Keratinocyte (primary cell): ENCODE measurements at regions not wholly inside any gene's neighbourhood (a gene's known extent, or its start where the extent isn't known, plus 50 kb on each side); places are given as distances from the start of the nearest gene placed in this dataset.

Source experiments
- DNase-seq: peaks from one replicate; pipeline ENCODE4 v3.0.0-alpha.2; 2011; ENCODE audit warnings: low read depth, missing footprints, low spot score
- FAIRE-seq: peaks from 2 replicates; lab custom pipeline; 2011; peaks lifted over from hg19 to GRCh38; lab: Jason Lieb, UNC
- H2AFZ ChIP-seq: 2 replicates; pipeline ENCODE4 v1.6.0; 2012; ENCODE audit warnings: low read length, control low read depth, inconsistent platforms; ENCODE audit not compliant: control insufficient read depth
- H3K27ac ChIP-seq: 2 replicates; pipeline ENCODE4 v1.5.1; 2011; ENCODE audit warnings: low read length; ENCODE audit not compliant: control insufficient read depth, insufficient read depth
- H3K27me3 ChIP-seq: 3 replicates; pipeline ENCODE4 v1.6.0; 2011; ENCODE audit warnings: low read length; ENCODE audit not compliant: control insufficient read depth, insufficient read depth; ENCODE audit errors: extremely low read depth
- H3K36me3 ChIP-seq, 2 experiments: 2 replicates in 1 of 2; 3 replicates in 1 of 2; pipeline ENCODE4 v1.5.1; 2011; ENCODE audit warnings: low read length in 2 of 2, mild to moderate bottlenecking in 1 of 2; ENCODE audit not compliant: control insufficient read depth in 2 of 2, insufficient read depth in 2 of 2; ENCODE audit errors: extremely low read depth in 1 of 2
- H3K4me1 ChIP-seq: 3 replicates; pipeline ENCODE4 v1.5.1; 2011; ENCODE audit warnings: low read length; ENCODE audit not compliant: control insufficient read depth, insufficient read depth; ENCODE audit errors: extremely low read depth
- H3K4me2 ChIP-seq: 3 replicates; pipeline ENCODE4 v1.6.0; 2011; ENCODE audit warnings: low read depth, low read length; ENCODE audit not compliant: control insufficient read depth, insufficient read depth; ENCODE audit errors: extremely low read depth
- H3K4me3 ChIP-seq, 3 experiments: fragments of 200-600 bp in 1 of 3; sonication (generic) in 1 of 3; 2 replicates in 2 of 3; 3 replicates in 1 of 3; pipeline ENCODE4 v1.5.1; 2011 to 2016; ENCODE audit warnings: low read length in 3 of 3, mild to moderate bottlenecking in 3 of 3, control low read depth in 2 of 3, inconsistent platforms in 1 of 3, low read depth in 1 of 3, mixed read lengths in 1 of 3, mixed run types in 1 of 3, moderate library complexity in 1 of 3; ENCODE audit not compliant: control insufficient read depth in 2 of 3, insufficient read depth in 2 of 3; ENCODE audit errors: extremely low read depth in 1 of 3
- H3K79me2 ChIP-seq: 2 replicates; pipeline ENCODE4 v1.6.0; 2012; ENCODE audit warnings: low read length; ENCODE audit not compliant: control insufficient read depth, insufficient read depth
- H3K9ac ChIP-seq: 3 replicates; pipeline ENCODE4 v1.6.0; 2011; ENCODE audit warnings: low read length; ENCODE audit not compliant: control insufficient read depth, insufficient read depth; ENCODE audit errors: extremely low read depth
- H3K9me1 ChIP-seq: 3 replicates; pipeline ENCODE4 v1.6.0; 2011; ENCODE audit warnings: low read length; ENCODE audit not compliant: control insufficient read depth, insufficient read depth; ENCODE audit errors: extremely low read depth
- H3K9me3 ChIP-seq: 2 replicates; pipeline ENCODE4 v1.5.1; 2012; ENCODE audit warnings: low read depth, low read length; ENCODE audit not compliant: control insufficient read depth
- H4K20me1 ChIP-seq: 3 replicates; pipeline ENCODE4 v1.6.0; 2011; ENCODE audit warnings: low read length; ENCODE audit not compliant: control insufficient read depth, insufficient read depth; ENCODE audit errors: extremely low read depth
- EZH2 ChIP-seq: IDR thresholded peaks from one replicate; pipeline ENCODE4 v1.6.1; 2012; ENCODE audit warnings: inconsistent platforms, mild to moderate bottlenecking, low read length, moderate library complexity
- dilution Hi-C: fragments of 300-500 bp; cut with MboI; formaldehyde crosslinking; loops from one replicate; pipeline ENCODE4 v1.7.0; 2020; ENCODE audit warnings: low sequenced_read_pairs; ENCODE audit not compliant: extremely low pct_ligation_motif_present
- small RNA-seq, 3 experiments: library from RNA; depleted of rRNA; stranded (forward); fragments of <200 nt; gene quantifications; one replicate each; pipeline ENCODE3, GENCODE V24; 2012; ENCODE audit warnings: low read depth in 3 of 3, low replicate concordance in 1 of 3; ENCODE audit not compliant: insufficient read length in 3 of 3
- TF ChIP-seq, protein P1 (sequence below), 3 experiments: IDR thresholded peaks in 1 of 3; conservative IDR thresholded peaks in 1 of 3; optimal IDR thresholded peaks in 1 of 3; 2 replicates in 2 of 3; 3 replicates in 1 of 3; pipeline versions ENCODE3 to v1.5.1; 2011; ENCODE audit warnings: low read length in 3 of 3, mild to moderate bottlenecking in 3 of 3, moderate library complexity in 2 of 3, control low read depth in 1 of 3, inconsistent platforms in 1 of 3; ENCODE audit not compliant: insufficient read depth in 2 of 3; ENCODE audit errors: extremely low read depth in 1 of 3

DNA sequence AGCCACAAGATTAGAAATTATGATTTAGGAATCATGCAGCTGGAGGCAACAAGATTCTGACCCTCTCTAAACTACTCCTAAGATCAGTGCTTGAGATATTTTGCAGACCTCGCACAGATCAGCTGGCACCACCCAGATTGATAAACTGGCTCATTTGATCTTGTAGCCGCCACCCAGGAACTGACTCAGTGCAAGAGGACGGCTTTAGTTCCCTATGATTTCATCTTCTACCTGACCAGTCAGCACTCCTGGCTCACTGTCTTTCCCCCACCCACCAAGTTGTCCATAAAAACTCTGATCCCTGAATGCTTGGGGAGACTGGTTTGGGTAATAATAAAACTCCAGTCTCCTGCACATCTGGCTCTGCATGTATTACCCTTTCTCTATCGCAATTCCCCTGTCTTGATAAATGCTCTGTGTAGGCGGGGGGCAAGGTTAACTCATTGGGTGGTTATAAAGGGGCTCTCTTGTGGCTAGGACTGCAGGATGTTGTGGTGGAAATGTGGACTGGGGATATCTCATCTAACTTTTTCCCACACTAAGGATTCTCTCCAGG, 96.1 kb downstream of the ARL6IP6 start:
- TF ChIP-seq, protein P1, sequence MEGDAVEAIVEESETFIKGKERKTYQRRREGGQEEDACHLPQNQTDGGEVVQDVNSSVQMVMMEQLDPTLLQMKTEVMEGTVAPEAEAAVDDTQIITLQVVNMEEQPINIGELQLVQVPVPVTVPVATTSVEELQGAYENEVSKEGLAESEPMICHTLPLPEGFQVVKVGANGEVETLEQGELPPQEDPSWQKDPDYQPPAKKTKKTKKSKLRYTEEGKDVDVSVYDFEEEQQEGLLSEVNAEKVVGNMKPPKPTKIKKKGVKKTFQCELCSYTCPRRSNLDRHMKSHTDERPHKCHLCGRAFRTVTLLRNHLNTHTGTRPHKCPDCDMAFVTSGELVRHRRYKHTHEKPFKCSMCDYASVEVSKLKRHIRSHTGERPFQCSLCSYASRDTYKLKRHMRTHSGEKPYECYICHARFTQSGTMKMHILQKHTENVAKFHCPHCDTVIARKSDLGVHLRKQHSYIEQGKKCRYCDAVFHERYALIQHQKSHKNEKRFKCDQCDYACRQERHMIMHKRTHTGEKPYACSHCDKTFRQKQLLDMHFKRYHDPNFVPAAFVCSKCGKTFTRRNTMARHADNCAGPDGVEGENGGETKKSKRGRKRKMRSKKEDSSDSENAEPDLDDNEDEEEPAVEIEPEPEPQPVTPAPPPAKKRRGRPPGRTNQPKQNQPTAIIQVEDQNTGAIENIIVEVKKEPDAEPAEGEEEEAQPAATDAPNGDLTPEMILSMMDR (optimal IDR thresholded peaks at IDR 0.05 in 1 of 3, IDR thresholded peaks at IDR 0.05 in 1 of 3, conservative IDR thresholded peaks at IDR 0.05 in 1 of 3; ENCODE audit: extremely low read depth in 1 of 3, insufficient read depth in 2 of 3, low read length in 3 of 3) = no peak
- no peak for TF ChIP-seq EZH2
- H3K4me3 ChIP-seq = no peak overlapping the region
- peak; percentile 75 for FAIRE-seq
- H4K20me1 ChIP-seq = no peaks in the 10 kb centered on the region
- no peak for DNase-seq
- H3K27me3 ChIP-seq = no peaks in the 10 kb centered on the region
- H3K79me2 ChIP-seq = no peaks in the 10 kb centered on the region
- no peak overlapping the region for H2AFZ ChIP-seq
- H3K36me3 ChIP-seq = no peaks in the 10 kb centered on the region
- H3K4me1 ChIP-seq = no peaks in the 10 kb centered on the region
- dilution Hi-C loops = no loop called here
- H3K27ac ChIP-seq = no peak overlapping the region
- no peaks in the 10 kb centered on the region for H3K9me3 ChIP-seq
- no peak overlapping the region for H3K4me2 ChIP-seq
- H3K9me1 ChIP-seq = no peaks in the 10 kb centered on the region
- H3K9ac ChIP-seq = no peak overlapping the region

DNA sequence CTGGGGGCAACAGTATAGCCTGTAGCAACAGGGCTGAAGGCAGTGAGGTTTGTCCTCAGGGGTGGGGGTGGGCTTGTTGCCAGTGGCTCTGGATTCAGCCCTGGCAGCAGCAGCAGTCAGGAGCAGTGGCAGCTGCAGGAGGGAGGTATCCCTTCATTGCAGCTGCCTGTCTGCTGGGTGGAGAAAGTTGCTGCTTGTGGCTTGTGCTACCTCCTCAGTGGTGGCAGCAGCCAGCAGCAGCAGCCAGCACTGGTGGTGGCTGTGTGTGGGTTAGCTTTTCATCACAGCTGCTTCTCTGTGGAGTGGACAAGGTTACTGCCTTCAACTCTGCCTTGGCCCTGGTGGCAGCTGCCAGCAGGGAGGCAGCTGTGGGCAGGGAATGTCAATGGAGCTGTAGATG, 94.9 kb downstream of the ARL6IP6 start:
- Histone ChIP-seq H3K9me1 (no peaks in the 10 kb centered on the region), H3K4me3 (no peak overlapping the region), H3K9ac (no peak overlapping the region), H3K9me3 (no peaks in the 10 kb centered on the region), H3K36me3 (no peaks in the 10 kb centered on the region), H3K4me2 (no peak overlapping the region), H3K79me2 (no peaks in the 10 kb centered on the region), H3K4me1 (no peaks in the 10 kb centered on the region), H3K27ac (no peak overlapping the region), H3K27me3 (no peaks in the 10 kb centered on the region), H2AFZ (no peak overlapping the region), H4K20me1 (no peaks in the 10 kb centered on the region)
- no peak for FAIRE-seq
- TF ChIP-seq EZH2 = no peak
- TF ChIP-seq, protein P1 (optimal IDR thresholded peaks at IDR 0.05 in 1 of 3, IDR thresholded peaks at IDR 0.05 in 1 of 3, conservative IDR thresholded peaks at IDR 0.05 in 1 of 3; ENCODE audit: extremely low read depth in 1 of 3, insufficient read depth in 2 of 3, low read length in 3 of 3) = no peak
- no peak for DNase-seq
- dilution Hi-C loops = no loop called here

Small RNA genes in the stretch of these regions (small RNA-seq; reads per million reads assigned to genes)
- gene AC009969.1 (0 reads per million in 3 experiments), gene AC079150.2 (0 reads per million in 3 experiments)
